ENCODE measurements at regions not wholly inside any gene's neighbourhood (a gene's known extent, or its start where the extent isn't known, plus 50 kb on each side); places are given as distances from the start of the nearest gene placed in this dataset.

DNA sequence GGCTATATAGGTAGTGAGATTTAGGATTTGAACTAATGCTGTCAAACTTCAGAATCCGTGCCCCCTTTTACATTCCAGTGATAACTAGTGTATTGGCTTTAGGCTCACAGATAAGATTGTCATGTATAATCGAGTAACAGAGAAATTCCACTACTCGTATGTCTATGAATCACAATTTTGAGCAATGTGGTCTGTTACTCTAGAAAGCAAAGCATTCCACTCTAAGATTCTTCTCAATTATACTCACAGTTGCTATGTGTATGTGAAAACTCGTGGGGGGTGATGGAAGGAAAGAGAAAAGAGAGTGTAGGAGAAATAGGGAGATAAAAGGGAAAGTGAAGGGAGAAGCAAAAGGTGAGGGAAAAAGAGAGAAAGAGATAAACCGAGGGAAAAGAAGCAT, 1175.1 kb upstream of the GOT2 start:
- no peak for TF ChIP-seq GATA3 (IDR thresholded peaks at IDR 0.05; ENCODE audit: low read depth, low read length)
- no peak for TF ChIP-seq GATA2 (IDR thresholded peaks at IDR 0.05; ENCODE audit: low read depth, low read length)

DNA sequence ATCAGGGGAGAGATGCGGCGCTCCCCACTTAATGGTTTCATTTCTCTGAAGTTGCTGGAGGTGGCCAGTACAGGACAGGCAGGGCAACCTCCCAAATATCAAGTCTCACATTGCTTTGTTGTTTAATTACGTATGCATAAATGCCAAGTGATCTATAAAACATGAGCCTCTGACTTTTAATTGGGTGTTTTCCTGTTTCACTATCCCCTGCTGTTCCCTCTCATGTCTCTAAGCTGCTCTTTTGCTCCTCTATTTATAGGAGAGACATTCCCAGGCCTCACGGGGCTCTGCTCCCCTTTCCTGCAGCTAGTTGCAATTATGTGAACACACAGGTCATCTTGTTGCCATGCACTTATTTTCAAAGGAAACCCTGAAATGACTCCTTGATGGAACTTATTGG, 1173.5 kb upstream of the GOT2 start:
- TF ChIP-seq GATA3 (IDR thresholded peaks at IDR 0.05; ENCODE audit: low read depth, low read length): no peak

DNA sequence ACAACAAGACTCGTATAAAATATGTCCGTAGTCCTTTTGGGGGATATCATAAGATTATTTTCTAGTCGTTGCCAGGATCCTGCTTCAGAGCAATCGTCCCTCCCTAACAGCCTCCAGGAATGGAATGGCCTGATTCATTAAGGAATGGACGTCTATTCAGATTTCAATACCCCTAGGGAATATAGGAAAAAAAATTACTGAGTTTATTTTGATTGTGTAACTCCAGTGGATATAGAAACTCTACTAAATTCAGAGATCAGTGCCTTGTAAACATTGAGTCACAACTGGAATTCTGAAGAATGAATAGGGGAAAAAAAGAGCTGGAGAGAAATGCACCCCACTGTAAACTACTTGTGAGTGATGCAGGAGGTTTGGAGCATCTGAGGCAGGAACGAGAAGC, 1171.5 kb upstream of the GOT2 start:
- no peak for TF ChIP-seq GATA3 (IDR thresholded peaks at IDR 0.05; ENCODE audit: low read depth, low read length)
- no peak for TF ChIP-seq GATA2 (IDR thresholded peaks at IDR 0.05; ENCODE audit: low read depth, low read length)

DNA sequence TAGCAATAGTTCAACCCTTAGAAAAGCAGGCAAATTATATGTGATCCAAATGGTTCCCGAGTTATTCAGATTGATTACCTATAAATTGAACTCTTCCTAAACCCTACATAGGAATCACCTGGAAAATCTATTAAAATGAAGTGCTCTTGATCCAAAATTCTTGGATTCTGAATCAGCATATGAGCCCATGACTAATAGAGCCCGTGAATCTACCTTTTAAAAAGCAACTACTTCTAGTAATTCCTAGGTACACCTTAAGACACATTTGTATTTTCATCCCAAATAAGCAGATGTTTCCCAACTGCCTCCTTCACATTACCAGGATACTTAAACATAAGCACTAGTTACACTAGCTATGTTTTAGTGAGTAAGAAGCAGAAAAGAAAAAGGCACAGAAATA, 1171.0 kb upstream of the GOT2 start:
- TF ChIP-seq GATA2 (IDR thresholded peaks at IDR 0.05; ENCODE audit: low read depth, low read length): no peak
- no peak for TF ChIP-seq GATA3 (IDR thresholded peaks at IDR 0.05; ENCODE audit: low read depth, low read length)

DNA sequence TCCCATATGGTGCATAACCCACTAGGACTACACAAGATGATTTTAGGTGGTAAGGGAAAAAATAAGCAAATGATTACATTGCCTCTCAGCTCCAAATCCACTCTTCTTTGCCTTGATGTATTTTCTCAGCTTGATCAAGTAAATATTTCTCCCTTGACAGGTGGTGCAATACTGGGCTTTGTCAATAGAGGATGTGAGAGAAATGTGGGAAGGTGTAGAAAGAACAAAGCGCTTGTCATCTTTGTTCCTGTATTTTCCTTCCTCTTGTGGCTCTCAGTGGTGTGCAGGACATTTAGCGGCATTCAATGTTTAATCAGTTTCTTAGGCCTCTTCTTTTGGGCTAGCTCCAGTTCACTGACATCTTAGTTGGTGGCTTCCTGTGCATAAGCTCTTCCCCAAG, 1165.8 kb upstream of the GOT2 start:
- TF ChIP-seq GATA2 (IDR thresholded peaks at IDR 0.05; ENCODE audit: low read depth, low read length): no peak
- no peak for TF ChIP-seq GATA3 (IDR thresholded peaks at IDR 0.05; ENCODE audit: low read depth, low read length)

DNA sequence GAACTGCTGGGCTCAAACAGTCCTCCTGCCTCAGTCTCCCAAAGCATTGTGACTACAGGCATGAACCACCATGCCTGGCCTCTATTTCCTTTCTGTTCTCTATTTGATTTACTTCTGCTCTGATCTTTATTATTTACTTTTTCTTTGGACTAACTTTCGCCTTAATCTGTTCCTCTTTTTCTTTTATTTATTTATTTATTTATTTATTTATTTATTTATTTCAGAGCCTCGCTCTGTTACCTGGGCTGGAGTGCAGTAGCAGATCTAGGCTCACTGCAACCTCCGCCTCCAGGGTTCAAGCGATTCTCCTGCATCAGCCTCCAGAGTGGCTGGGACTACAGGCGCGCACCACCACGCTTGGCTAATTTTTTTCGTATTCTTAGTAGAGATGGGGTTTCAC, 1158.3 kb upstream of the GOT2 start:
- no peak for TF ChIP-seq GATA3 (IDR thresholded peaks at IDR 0.05; ENCODE audit: low read depth, low read length)
- no peak for TF ChIP-seq GATA2 (IDR thresholded peaks at IDR 0.05; ENCODE audit: low read depth, low read length)

DNA sequence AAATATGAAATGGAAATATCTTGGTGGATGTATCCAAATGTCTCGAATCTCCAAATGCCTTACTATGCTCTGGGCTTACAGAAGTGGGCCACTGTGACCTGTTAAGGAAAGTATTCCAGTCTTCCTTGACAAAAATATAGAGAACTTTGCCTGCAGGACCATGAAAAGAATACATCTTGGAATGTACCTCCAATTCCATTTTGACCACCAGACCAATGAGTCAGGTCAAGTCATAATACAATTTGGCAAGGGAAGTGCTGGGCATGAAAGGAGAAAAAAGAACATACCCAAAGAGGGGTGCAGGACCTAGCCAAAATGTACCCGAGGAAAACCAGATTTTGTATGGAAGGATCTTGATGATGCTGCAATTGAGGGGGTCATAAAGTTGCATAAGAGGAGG, 1153.7 kb upstream of the GOT2 start:
- TF ChIP-seq GATA3 (IDR thresholded peaks at IDR 0.05; ENCODE audit: low read depth, low read length) (no peak), GATA2 (IDR thresholded peaks at IDR 0.05; ENCODE audit: low read depth, low read length) (no peak)

DNA sequence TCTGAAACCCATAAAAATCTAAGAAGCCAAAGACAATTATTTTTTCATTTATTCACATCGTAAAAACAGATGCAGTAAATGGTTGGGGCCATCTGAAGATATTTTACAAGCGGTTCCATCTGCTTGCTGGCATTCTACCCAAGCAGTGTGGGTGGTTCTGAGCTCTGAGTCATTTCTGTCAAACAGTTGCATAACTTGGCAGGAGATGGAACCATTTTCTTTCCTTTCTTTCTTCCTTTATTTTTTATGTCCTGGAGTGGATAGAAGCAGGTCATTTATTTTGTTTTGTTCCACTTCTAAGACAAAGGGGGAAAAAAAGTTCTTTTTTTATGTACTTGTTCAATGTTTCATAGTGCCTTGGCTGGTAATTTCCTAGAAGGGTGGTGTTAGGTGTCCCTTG, 1151.9 kb upstream of the GOT2 start:
- TF ChIP-seq GATA3 (IDR thresholded peaks at IDR 0.05; ENCODE audit: low read depth, low read length) (no peak), GATA2 (IDR thresholded peaks at IDR 0.05; ENCODE audit: low read depth, low read length) (no peak)

DNA sequence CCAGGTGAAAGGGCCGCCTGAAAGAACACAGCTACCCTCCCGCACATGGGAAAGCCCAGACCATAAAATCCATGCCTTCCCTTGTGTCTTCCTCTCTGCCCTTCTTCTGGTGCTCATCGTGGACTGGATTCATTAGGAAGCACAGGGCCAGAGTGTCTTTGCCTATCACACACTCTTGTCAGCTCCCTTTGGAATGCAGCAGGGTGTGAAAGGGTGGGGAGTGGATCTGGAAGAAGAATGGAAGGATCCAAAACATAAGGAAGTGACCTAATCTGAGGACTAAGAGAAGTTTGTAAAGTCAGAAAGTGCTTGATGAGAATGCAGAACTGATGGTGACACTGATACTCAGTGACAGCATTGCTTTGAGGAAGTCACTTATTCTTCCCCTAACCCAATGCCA, 1147.3 kb upstream of the GOT2 start:
- TF ChIP-seq GATA3 (IDR thresholded peaks at IDR 0.05; ENCODE audit: low read depth, low read length) (no peak), GATA2 (IDR thresholded peaks at IDR 0.05; ENCODE audit: low read depth, low read length) (no peak)

DNA sequence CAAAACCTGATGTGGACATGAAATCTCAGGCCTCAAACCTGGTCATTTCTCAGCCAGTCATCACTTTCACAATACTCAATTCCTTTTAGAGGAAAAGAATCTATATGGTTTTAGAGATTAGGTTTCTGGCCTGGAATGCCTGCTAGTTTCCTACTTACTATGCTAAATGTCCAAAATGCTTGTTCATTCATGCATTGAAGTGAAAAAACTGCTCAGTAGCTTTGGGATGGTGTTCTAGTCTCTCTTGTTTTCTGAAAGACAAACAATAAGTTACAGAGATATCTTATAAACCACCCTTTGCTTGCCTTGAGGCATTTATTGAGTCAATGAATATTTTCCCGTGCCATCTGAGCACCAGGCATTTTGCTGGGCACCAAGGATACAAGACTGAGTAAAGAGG, 1146.5 kb upstream of the GOT2 start:
- no peak for TF ChIP-seq GATA2 (IDR thresholded peaks at IDR 0.05; ENCODE audit: low read depth, low read length)
- no peak for TF ChIP-seq GATA3 (IDR thresholded peaks at IDR 0.05; ENCODE audit: low read depth, low read length)

DNA sequence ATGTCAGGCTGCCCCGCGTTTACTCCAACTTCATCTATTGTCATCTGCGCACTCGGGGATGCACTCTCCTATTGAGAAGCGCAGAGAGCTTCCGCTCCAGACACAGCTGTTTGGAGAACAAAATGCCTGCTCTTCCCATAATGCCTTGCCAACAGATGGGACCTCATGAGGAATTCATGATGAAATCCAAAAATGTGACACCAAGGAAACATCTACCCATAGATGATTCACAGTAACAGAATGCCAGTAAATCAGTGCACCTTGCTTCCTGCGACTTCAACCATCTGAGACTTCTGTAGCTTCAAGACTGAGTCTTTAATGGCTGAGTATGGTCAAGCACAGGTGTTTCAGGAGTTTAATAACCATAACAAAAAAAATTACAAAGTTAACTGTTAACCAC, 1144.9 kb upstream of the GOT2 start:
- TF ChIP-seq GATA3 (IDR thresholded peaks at IDR 0.05; ENCODE audit: low read depth, low read length) (no peak), GATA2 (IDR thresholded peaks at IDR 0.05; ENCODE audit: low read depth, low read length) (no peak)

DNA sequence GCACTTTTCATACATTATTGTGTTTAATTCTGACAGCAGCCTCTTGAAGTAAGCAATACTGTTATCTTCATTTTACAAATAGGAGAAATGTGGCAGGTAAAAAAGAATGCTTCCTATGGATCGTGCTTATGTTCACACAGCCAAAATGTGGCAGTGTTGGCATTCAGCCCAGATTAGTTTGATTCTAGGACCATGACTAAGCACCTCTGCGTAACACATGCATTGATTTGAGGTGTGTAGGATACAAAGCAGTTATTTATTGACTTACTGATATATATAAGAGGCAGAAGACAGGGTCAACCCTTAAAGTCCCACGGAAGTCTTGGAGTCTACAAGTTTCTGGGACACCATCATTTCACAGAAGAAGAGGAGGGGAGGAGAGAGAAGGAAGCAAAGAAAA, 1144.4 kb upstream of the GOT2 start:
- no peak for TF ChIP-seq GATA3 (IDR thresholded peaks at IDR 0.05; ENCODE audit: low read depth, low read length)
- TF ChIP-seq GATA2 (IDR thresholded peaks at IDR 0.05; ENCODE audit: low read depth, low read length): no peak

DNA sequence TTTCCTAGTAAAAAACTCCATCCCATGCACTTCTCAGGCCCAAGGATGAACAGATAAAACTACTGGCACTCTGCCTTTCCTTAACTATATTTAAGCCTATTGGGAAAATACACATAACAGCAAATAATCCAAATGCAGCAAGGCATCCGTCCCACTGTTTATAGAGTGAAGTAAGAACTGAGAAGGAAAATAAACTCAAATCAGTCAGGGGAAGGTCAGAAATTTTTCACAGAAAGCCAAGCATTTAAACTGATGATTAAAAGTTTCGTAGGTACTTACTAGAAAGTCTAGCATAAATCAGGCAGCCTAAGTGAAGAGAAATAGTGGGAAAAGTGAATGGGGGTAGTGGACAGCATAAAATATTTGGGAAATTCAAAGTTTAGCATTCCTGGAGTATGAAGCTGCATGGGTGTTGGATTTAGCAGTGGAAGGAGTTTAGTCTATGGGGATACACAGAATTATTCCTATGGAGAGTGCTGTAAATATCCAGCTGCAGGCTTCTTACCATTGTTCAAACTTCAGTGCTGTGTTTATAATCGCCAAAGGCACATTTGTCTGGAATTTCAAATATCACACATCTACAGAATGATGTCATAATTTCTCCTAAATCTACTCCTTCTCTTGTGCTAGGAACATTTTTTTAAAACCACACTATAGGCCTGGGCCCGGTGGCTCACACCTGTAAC, 1131.0 kb upstream of the GOT2 start:
- TF ChIP-seq GATA2 (IDR thresholded peaks at IDR 0.05; ENCODE audit: low read depth, low read length): no peak
- no peak for TF ChIP-seq GATA3 (IDR thresholded peaks at IDR 0.05; ENCODE audit: low read depth, low read length)

DNA sequence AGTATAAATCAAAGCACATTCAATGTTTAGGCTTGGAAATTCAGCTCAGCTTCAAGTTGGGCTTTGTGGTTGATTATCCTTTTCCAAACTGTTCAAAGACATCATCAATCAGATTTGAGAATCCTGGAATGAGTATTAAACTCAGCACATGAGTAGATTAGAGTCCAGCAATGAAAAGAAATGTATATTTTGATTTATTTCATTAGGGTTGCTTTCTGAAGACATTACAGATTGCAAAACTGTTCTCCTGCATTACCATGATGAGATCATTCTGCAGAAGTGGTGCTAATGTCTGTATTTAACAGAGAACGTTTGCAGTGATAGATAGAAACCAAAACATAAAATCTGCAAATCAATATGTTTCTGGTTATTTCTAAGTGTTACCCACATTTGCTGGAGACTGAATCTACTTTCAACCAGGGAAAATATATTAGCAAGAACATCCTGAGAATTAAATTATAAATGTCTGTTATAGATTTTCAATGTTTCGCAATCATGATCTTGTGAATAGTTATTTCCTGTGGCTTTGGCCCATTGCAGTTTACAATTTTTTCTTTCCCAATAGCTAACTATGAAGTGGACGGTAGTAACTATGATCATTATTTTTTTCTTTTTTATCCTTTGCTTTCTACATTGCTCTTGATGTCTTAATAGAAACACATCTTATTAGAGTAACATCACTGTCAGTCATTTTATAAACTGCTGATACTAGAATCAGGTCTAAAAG, 1125.7 kb upstream of the GOT2 start:
- no peak for TF ChIP-seq GATA3 (IDR thresholded peaks at IDR 0.05; ENCODE audit: low read depth, low read length)
- TF ChIP-seq GATA2 (IDR thresholded peaks at IDR 0.05; ENCODE audit: low read depth, low read length): no peak

DNA sequence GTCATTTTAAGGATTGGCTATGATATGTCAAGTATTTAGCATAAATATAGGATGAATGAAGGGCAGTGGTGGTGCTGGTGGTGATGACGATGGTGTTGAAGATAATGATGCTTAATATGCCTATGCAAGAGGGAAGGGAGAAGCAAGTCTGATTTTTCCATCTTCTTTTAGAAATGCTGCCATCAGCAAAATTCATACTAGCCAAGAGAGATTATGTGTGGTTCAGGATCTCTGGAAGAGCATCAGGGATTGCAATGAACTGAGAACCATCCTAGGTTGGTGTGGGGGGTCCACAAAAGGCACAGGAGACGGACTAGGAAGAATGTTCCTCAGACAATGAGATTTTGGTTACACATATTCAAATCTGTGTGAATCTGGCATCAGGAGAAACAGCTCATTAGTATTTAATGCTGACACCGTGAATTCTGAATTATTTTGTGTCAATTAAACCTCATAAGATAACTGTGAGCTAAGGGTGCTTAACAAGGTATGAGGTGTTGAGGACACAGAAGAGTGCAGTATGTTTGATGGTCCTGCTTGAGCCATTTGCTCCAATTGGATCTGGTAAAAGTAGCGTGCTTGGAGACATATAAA, 1120.8 kb upstream of the GOT2 start:
- TF ChIP-seq GATA2 (IDR thresholded peaks at IDR 0.05; ENCODE audit: low read depth, low read length) (no peak), GATA3 (IDR thresholded peaks at IDR 0.05; ENCODE audit: low read depth, low read length) (no peak)

All from SH-SY5Y (cell line).